Neuronal stem cell (in vitro differentiated cells): ENCODE measurements at regions not wholly inside any gene's neighbourhood (a gene's known extent, or its start where the extent isn't known, plus 50 kb on each side); places are given as distances from the start of the nearest gene placed in this dataset.

Experiments
- DNase-seq: peaks from one replicate; pipeline ENCODE4 v3.0.0-alpha.2; 2013; ENCODE audit warnings: low spot score
- H2AFZ ChIP-seq: one replicate; pipeline ENCODE4 v1.6.1; 2013; ENCODE audit warnings: mild to moderate bottlenecking, low read length, inconsistent platforms
- H2AK5ac ChIP-seq: 2 replicates; pipeline ENCODE4 v1.6.1; 2013; ENCODE audit warnings: low read depth, mild to moderate bottlenecking, inconsistent platforms, low read length, moderate library complexity, mixed read lengths
- H2BK120ac ChIP-seq: 2 replicates; pipeline ENCODE4 v1.6.1; 2013; ENCODE audit warnings: low read depth, mild to moderate bottlenecking, inconsistent platforms, low read length, moderate library complexity, mixed read lengths
- H2BK12ac ChIP-seq: one replicate; pipeline ENCODE4 v1.6.1; 2013; ENCODE audit warnings: low read length, inconsistent platforms
- H2BK15ac ChIP-seq: 2 replicates; pipeline ENCODE4 v1.6.1; 2013; ENCODE audit warnings: mild to moderate bottlenecking, low read length, inconsistent platforms, mixed read lengths
- H2BK5ac ChIP-seq: one replicate; pipeline ENCODE4 v1.6.1; 2013; ENCODE audit warnings: inconsistent platforms, mild to moderate bottlenecking, low read length, moderate library complexity
- H3K14ac ChIP-seq: one replicate; pipeline ENCODE4 v1.6.1; 2013; ENCODE audit warnings: low read length, inconsistent platforms
- H3K18ac ChIP-seq: 2 replicates; pipeline ENCODE4 v1.6.1; 2013; ENCODE audit warnings: low read length, inconsistent platforms
- H3K23ac ChIP-seq: 2 replicates; pipeline ENCODE4 v1.6.1; 2013; ENCODE audit warnings: low read depth, mild to moderate bottlenecking, mixed read lengths, low read length, inconsistent platforms; ENCODE audit not compliant: poor library complexity
- H3K27ac ChIP-seq: replicated peaks from 3 replicates; pipeline ENCODE4 v1.5.1; 2013; ENCODE audit warnings: low read length, inconsistent platforms
- H3K27me3 ChIP-seq, 3 experiments: 2 replicates each; pipeline ENCODE4 v1.6.1; 2013; ENCODE audit warnings: low read length in 3 of 3, mild to moderate bottlenecking in 2 of 3, inconsistent platforms in 1 of 3, low read depth in 1 of 3, mixed read lengths in 1 of 3, moderate library complexity in 1 of 3; ENCODE audit not compliant: control insufficient read depth in 3 of 3, insufficient read depth in 3 of 3
- H3K36me3 ChIP-seq, 2 donors: replicated peaks in 1 of 2; 2 replicates each; pipeline ENCODE4 v1.6.1; 2013; ENCODE audit warnings: low read length in 2 of 2; ENCODE audit not compliant: control insufficient read depth in 2 of 2, insufficient read depth in 2 of 2
- H3K4ac ChIP-seq: 2 replicates; pipeline ENCODE4 v1.6.1; 2013; ENCODE audit warnings: inconsistent platforms, mild to moderate bottlenecking, low read length, moderate library complexity
- H3K4me1 ChIP-seq, 2 donors: 1 replicate in 1 of 2; 2 replicates in 1 of 2; pipeline ENCODE4 v1.6.1; 2013; ENCODE audit warnings: low read length in 2 of 2, low read depth in 1 of 2; ENCODE audit not compliant: control insufficient read depth in 2 of 2, insufficient read depth in 1 of 2
- H3K4me2 ChIP-seq: one replicate; pipeline ENCODE4 v1.6.1; 2013; ENCODE audit warnings: mild to moderate bottlenecking, low read length, inconsistent platforms; ENCODE audit not compliant: insufficient read depth, poor library complexity, severe bottlenecking
- H3K4me3 ChIP-seq, 2 donors: 2 replicates each; pipeline ENCODE4 v1.5.1; 2013; ENCODE audit warnings: low read length in 2 of 2, mild to moderate bottlenecking in 2 of 2, inconsistent platforms in 1 of 2, moderate library complexity in 1 of 2
- H3K79me1 ChIP-seq: one replicate; pipeline ENCODE4 v1.6.1; 2013; ENCODE audit warnings: low read depth, mild to moderate bottlenecking, inconsistent platforms, low read length, moderate library complexity
- H3K9ac ChIP-seq: one replicate; pipeline ENCODE4 v1.6.1; 2013; ENCODE audit warnings: mild to moderate bottlenecking, low read depth, low read length, inconsistent platforms; ENCODE audit not compliant: poor library complexity
- H3K9me3 ChIP-seq, 2 donors: replicated peaks in 1 of 2; 2 replicates each; pipeline versions ENCODE3 to v1.6.1; 2013; ENCODE audit warnings: low read length in 2 of 2, mild to moderate bottlenecking in 2 of 2, inconsistent platforms in 1 of 2, low read depth in 1 of 2, mixed read lengths in 1 of 2, moderate library complexity in 1 of 2; ENCODE audit not compliant: control insufficient read depth in 2 of 2, insufficient read depth in 1 of 2
- H4K8ac ChIP-seq: one replicate; pipeline ENCODE4 v1.6.1; 2013; ENCODE audit warnings: low read depth, mild to moderate bottlenecking, inconsistent platforms, low read length, moderate library complexity
- H4K91ac ChIP-seq: one replicate; pipeline ENCODE4 v1.6.1; 2013; ENCODE audit warnings: low read length, low read depth, mild to moderate bottlenecking, inconsistent platforms; ENCODE audit not compliant: poor library complexity
- WGBS, 2 donors: extraction: QIAGEN DNeasy Blood & Tissue Kit; methylation state at CpG; one replicate each; pipeline ENCODE4 v1.1.7; 2013; ENCODE audit warnings: missing lambda C conversion rate in 2 of 2, mixed read lengths in 1 of 2; ENCODE audit not compliant: insufficient read length in 2 of 2, insufficient replicate concordance in 1 of 2; ENCODE audit errors: extremely low coverage in 2 of 2; 5-methylcytosine and 5-hydroxymethylcytosine counted together

GRCh38 chr5:124843596-124843899 is 97.1 kb upstream of the ZNF608 start:
- Histone ChIP-seq H2BK12ac (no peak overlapping the region), H2BK15ac (no peak overlapping the region), H3K79me1 (no peaks in the 10 kb centered on the region), H3K4me1 (no peaks in the 10 kb centered on the region), H3K4ac (no peak overlapping the region), H3K9ac (no peak overlapping the region), H3K18ac (no peak overlapping the region), H2AK5ac (no peak overlapping the region), H3K14ac (no peak overlapping the region), H3K4me3 (no peak overlapping the region), H4K91ac (no peak overlapping the region), H3K36me3 (no peaks in the 10 kb centered on the region), H2BK5ac (no peak overlapping the region), H3K27ac (no peak overlapping the region), H3K9me3 (no peaks in the 10 kb centered on the region), H2BK120ac (no peak overlapping the region), H4K8ac (no peak overlapping the region), H3K23ac (no peak overlapping the region), H2AFZ (no peak overlapping the region), H3K4me2 (no peak overlapping the region), H3K27me3 (no peaks in the 10 kb centered on the region)
- no peak for DNase-seq
- WGBS, 2 donors = no CpG with 5 or more reads among the region's 4 CpGs

GRCh38 chr5:124844371-124844920 is 98.0 kb upstream of the ZNF608 start:
- Histone ChIP-seq H4K8ac (no peak overlapping the region), H4K91ac (no peak overlapping the region)

GRCh38 chr5:124847907-124848306 is 101.5 kb upstream of the ZNF608 start:
- Histone ChIP-seq H3K79me1 (no peaks in the 10 kb centered on the region), H3K23ac (no peak overlapping the region), H3K27me3 (no peaks in the 10 kb centered on the region), H3K14ac (no peak overlapping the region), H4K8ac (no peak overlapping the region), H4K91ac (no peak overlapping the region), H2BK5ac (no peak overlapping the region), H3K36me3 (no peaks in the 10 kb centered on the region), H3K4me2 (no peak overlapping the region), H2BK12ac (no peak overlapping the region), H2BK15ac (no peak overlapping the region), H3K4me1 (no peaks in the 10 kb centered on the region), H2AFZ (no peak overlapping the region), H3K9ac (no peak overlapping the region), H3K18ac (no peak overlapping the region), H3K27ac (no peak overlapping the region), H3K4me3 (no peak overlapping the region), H3K4ac (no peak overlapping the region), H3K9me3 (no peaks in the 10 kb centered on the region), H2BK120ac (no peak overlapping the region), H2AK5ac (no peak overlapping the region)
- DNase-seq = no peak
- WGBS, 2 donors = no CpG with 5 or more reads among the region's 3 CpGs

More at GRCh38 chr5:124844371-124844920, 98.0 kb upstream of the ZNF608 start:
- Histone ChIP-seq H3K36me3 (no peaks in the 10 kb centered on the region), H2BK12ac (no peak overlapping the region), H3K23ac (no peak overlapping the region), H2AFZ (no peak overlapping the region), H2AK5ac (no peak overlapping the region), H3K9ac (no peak overlapping the region), H3K4me1 (no peaks in the 10 kb centered on the region), H3K27ac (no peak overlapping the region), H3K27me3 (no peaks in the 10 kb centered on the region), H3K4me3 (no peak overlapping the region), H2BK5ac (no peak overlapping the region), H3K4ac (no peak overlapping the region), H3K9me3 (no peaks in the 10 kb centered on the region), H3K79me1 (no peaks in the 10 kb centered on the region), H3K4me2 (no peak overlapping the region), H3K18ac (no peak overlapping the region), H3K14ac (no peak overlapping the region), H2BK15ac (no peak overlapping the region), H2BK120ac (no peak overlapping the region)
- WGBS, 2 donors = no CpG with 5 or more reads among the region's 9 CpGs
- no peak for DNase-seq

- Histone ChIP-seq H2BK5ac (no peak overlapping the region), H3K9ac (no peak overlapping the region), H3K4ac (no peak overlapping the region), H3K14ac (no peak overlapping the region), H3K27me3 (no peaks in the 10 kb centered on the region), H2BK120ac (no peak overlapping the region), H4K8ac (no peak overlapping the region), H3K79me1 (no peaks in the 10 kb centered on the region), H3K18ac (no peak overlapping the region), H4K91ac (no peak overlapping the region), H2BK12ac (no peak overlapping the region), H3K4me3 (no peak overlapping the region), H2AFZ (no peak overlapping the region), H3K4me1 (no peaks in the 10 kb centered on the region), H3K4me2 (no peak overlapping the region), H3K27ac (no peak overlapping the region), H3K23ac (no peak overlapping the region), H2BK15ac (no peak overlapping the region), H3K9me3 (no peaks in the 10 kb centered on the region), H3K36me3 (no peaks in the 10 kb centered on the region), H2AK5ac (no peak overlapping the region)
- DNase-seq = no peak
- no CpG with 5 or more reads among the region's 3 CpGs for WGBS, 2 donors
Measured at GRCh38 chr5:124849774-124850173, 103.3 kb upstream of the ZNF608 start.
